H1 (cell line): ENCODE measurements at regions not wholly inside any gene's neighbourhood (a gene's known extent, or its start where the extent isn't known, plus 50 kb on each side); places are given as distances from the start of the nearest gene placed in this dataset.

Experiments
- CTCF ChIA-PET: fragments of 300-600 bp; sonication (Branson Sonifier 250); formaldehyde crosslinking; loops from one replicate; lab custom pipeline; 2021; ENCODE audit not compliant: partially characterized antibody; lab: Charles Lee
- POLR2A ChIA-PET: fragments of 300-600 bp; sonication (Branson Sonifier 250); formaldehyde crosslinking; loops from one replicate; lab custom pipeline; 2021; ENCODE audit warnings: inconsistent platforms; ENCODE audit not compliant: partially characterized antibody; lab: Charles Lee
- DNase-seq, 2 experiments: peaks; one replicate each; pipeline versions ENCODE4 v3.0.0 to v3.0.0-alpha.2; 2010 to 2022; ENCODE audit warnings: low spot score in 2 of 2, low read depth in 1 of 2, mixed read lengths in 1 of 2
- FAIRE-seq: peaks from 2 replicates; lab custom pipeline; 2011; peaks lifted over from hg19 to GRCh38; lab: Jason Lieb, UNC
- H2AFZ ChIP-seq: 2 replicates; pipeline ENCODE4 v1.8.1; 2012; ENCODE audit warnings: low read length, inconsistent platforms
- H2AK5ac ChIP-seq: 2 replicates; pipeline ENCODE4 v1.6.1; 2013; ENCODE audit warnings: low read depth, low read length
- H2BK120ac ChIP-seq: replicated peaks from 2 replicates; pipeline ENCODE3; 2013; ENCODE audit warnings: low read depth, low read length, inconsistent platforms
- H2BK12ac ChIP-seq: 2 replicates; pipeline ENCODE4 v1.6.1; 2013; ENCODE audit warnings: low read depth, low read length
- H2BK15ac ChIP-seq: 2 replicates; pipeline ENCODE4 v1.6.1; 2013; ENCODE audit warnings: low read length
- H2BK20ac ChIP-seq: 2 replicates; pipeline ENCODE4 v1.6.1; 2013; ENCODE audit warnings: low read length
- H2BK5ac ChIP-seq: 2 replicates; pipeline ENCODE4 v1.6.1; 2013; ENCODE audit warnings: low read depth, low read length
- H3K14ac ChIP-seq: 2 replicates; pipeline ENCODE4 v1.6.1; 2013; ENCODE audit warnings: inconsistent platforms; ENCODE audit not compliant: insufficient read length
- H3K18ac ChIP-seq: 2 replicates; pipeline ENCODE4 v1.6.1; 2013; ENCODE audit warnings: low read length; ENCODE audit errors: extremely low read depth
- H3K23ac ChIP-seq: 2 replicates; pipeline ENCODE4 v1.6.1; 2013; ENCODE audit warnings: inconsistent platforms; ENCODE audit not compliant: insufficient read length
- H3K23me2 ChIP-seq: 2 replicates; pipeline ENCODE4 v1.6.1; 2013; ENCODE audit warnings: low read depth, low read length
- H3K27ac ChIP-seq: 2 replicates; pipeline ENCODE4 v1.6.1; 2011; ENCODE audit warnings: low read depth, low read length, inconsistent platforms
- H3K27me3 ChIP-seq, 4 experiments: replicated peaks in 1 of 4; 1 replicate in 1 of 4; 2 replicates in 3 of 4; pipeline versions ENCODE4 v1.6.1 to v1.8.1; 2011 to 2013; ENCODE audit warnings: low read length in 3 of 4, mild to moderate bottlenecking in 3 of 4, inconsistent platforms in 2 of 4, mixed read lengths in 2 of 4, moderate library complexity in 1 of 4; ENCODE audit not compliant: control insufficient read depth in 3 of 4, insufficient read depth in 3 of 4; ENCODE audit errors: extremely low read depth in 1 of 4
- H3K36me3 ChIP-seq, 4 experiments: 2 replicates each; pipeline versions ENCODE4 v1.6.1 to v1.8.1; 2011 to 2013; ENCODE audit warnings: mild to moderate bottlenecking in 4 of 4, low read length in 3 of 4, moderate library complexity in 2 of 4, control low read depth in 1 of 4, inconsistent platforms in 1 of 4; ENCODE audit not compliant: insufficient read depth in 4 of 4, control insufficient read depth in 2 of 4
- H3K4ac ChIP-seq: replicated peaks from 2 replicates; pipeline ENCODE3; 2013; ENCODE audit warnings: low read length, low read depth, mixed read lengths, inconsistent platforms; ENCODE audit not compliant: insufficient read length
- H3K4me1 ChIP-seq, 4 experiments: replicated peaks in 1 of 4; 1 replicate in 1 of 4; 2 replicates in 3 of 4; pipeline versions ENCODE4 v1.6.1 to v1.8.1; 2011 to 2013; ENCODE audit warnings: low read length in 3 of 4, inconsistent platforms in 2 of 4, mixed read lengths in 1 of 4; ENCODE audit not compliant: insufficient read depth in 4 of 4, control insufficient read depth in 3 of 4
- H3K4me2 ChIP-seq, 2 experiments: 2 replicates each; pipeline versions ENCODE4 v1.6.1 to v1.8.1; 2011 to 2013; ENCODE audit warnings: low read depth in 2 of 2, low read length in 2 of 2, control low read depth in 1 of 2, inconsistent platforms in 1 of 2, mild to moderate bottlenecking in 1 of 2; ENCODE audit not compliant: insufficient read depth in 1 of 2
- H3K4me3 ChIP-seq, 4 experiments: fragments of 200-600, 300-600 bp in 1 of 4; sonication (generic), shearing (Covaris generic), sonication (Bioruptor Twin) in 1 of 4; 2 replicates each; pipeline versions ENCODE4 v1.5.1 to v1.8.1; 2011 to 2016; ENCODE audit warnings: low read length in 4 of 4, low read depth in 3 of 4, control low read depth in 2 of 4, inconsistent platforms in 2 of 4, mild to moderate bottlenecking in 2 of 4, mixed read lengths in 1 of 4, moderate library complexity in 1 of 4; ENCODE audit not compliant: insufficient read depth in 2 of 4; ENCODE audit errors: extremely low read depth in 1 of 4
- H3K56ac ChIP-seq: replicated peaks from 2 replicates; pipeline ENCODE3; 2013; ENCODE audit warnings: low read depth, mild to moderate bottlenecking, mixed read lengths, low read length, inconsistent platforms; ENCODE audit not compliant: insufficient read length
- H3K79me1 ChIP-seq: 2 replicates; pipeline ENCODE4 v1.6.1; 2013; ENCODE audit warnings: low read depth, low read length, control low read depth
- H3K79me2 ChIP-seq, 2 experiments: 2 replicates each; pipeline versions ENCODE4 v1.6.1 to v1.8.1; 2012 to 2013; ENCODE audit warnings: low read length in 2 of 2, mild to moderate bottlenecking in 2 of 2, inconsistent platforms in 1 of 2; ENCODE audit not compliant: insufficient read depth in 2 of 2, control insufficient read depth in 1 of 2
- H3K9ac ChIP-seq, 4 experiments: replicated peaks in 1 of 4; 1 replicate in 1 of 4; 2 replicates in 3 of 4; pipeline versions ENCODE4 v1.6.1 to v1.8.1; 2011 to 2013; ENCODE audit warnings: low read depth in 3 of 4, low read length in 3 of 4, control low read depth in 2 of 4, mild to moderate bottlenecking in 2 of 4, moderate library complexity in 2 of 4, inconsistent platforms in 1 of 4; ENCODE audit errors: extremely low read depth in 1 of 4
- H3K9me3 ChIP-seq, 2 experiments: 2 replicates each; pipeline versions ENCODE4 v1.6.1 to v1.8.1; 2012 to 2013; ENCODE audit warnings: mild to moderate bottlenecking in 2 of 2, moderate library complexity in 2 of 2, control low read depth in 1 of 2, inconsistent platforms in 1 of 2, low read depth in 1 of 2, low read length in 1 of 2, mixed read lengths in 1 of 2; ENCODE audit not compliant: insufficient read depth in 2 of 2
- H4K20me1 ChIP-seq, 2 experiments: replicated peaks in 1 of 2; 2 replicates each; pipeline versions ENCODE3 to v1.8.1; 2011 to 2013; ENCODE audit warnings: inconsistent platforms in 2 of 2, low read length in 2 of 2, mild to moderate bottlenecking in 1 of 2; ENCODE audit not compliant: insufficient read depth in 2 of 2, control insufficient read depth in 1 of 2
- H4K5ac ChIP-seq: 2 replicates; pipeline ENCODE4 v1.6.1; 2013; ENCODE audit warnings: low read length, low read depth, mixed read lengths, inconsistent platforms; ENCODE audit not compliant: insufficient read length
- H4K8ac ChIP-seq: 2 replicates; pipeline ENCODE4 v1.8.0; 2013; ENCODE audit warnings: mild to moderate bottlenecking, moderate library complexity, low read length, inconsistent platforms; ENCODE audit not compliant: insufficient read depth; ENCODE audit errors: extremely low read depth
- H4K91ac ChIP-seq: replicated peaks from 2 replicates; pipeline ENCODE3; 2013; ENCODE audit warnings: low read length, mixed read lengths, inconsistent platforms; ENCODE audit not compliant: insufficient read length
- ASH2L ChIP-seq: fragments of 200-600, 300-600 bp; sonication (generic); IDR thresholded peaks from one replicate; pipeline ENCODE4 v1.7.1; 2017; ENCODE audit warnings: low read length
- CREB1 ChIP-seq: IDR thresholded peaks from 2 replicates; pipeline ENCODE4 v1.6.1; 2012; ENCODE audit warnings: inconsistent platforms
- GTF2F1 ChIP-seq: IDR thresholded peaks from 2 replicates; pipeline ENCODE4 v1.6.1; 2012; ENCODE audit warnings: low read depth, low read length, improper control_type of control experiment, borderline replicate concordance
- HDAC2 ChIP-seq, 2 experiments: fragments of 300-600 bp in 1 of 2; sonication (generic) in 1 of 2; IDR thresholded peaks; 2 replicates each; pipeline ENCODE4 v1.6.1; 2011 to 2012; ENCODE audit warnings: low read depth in 2 of 2, low read length in 2 of 2, mild to moderate bottlenecking in 2 of 2, moderate library complexity in 2 of 2, borderline replicate concordance in 1 of 2, inconsistent platforms in 1 of 2
- NANOG ChIP-seq: IDR thresholded peaks from 2 replicates; pipeline ENCODE4 v1.6.1; 2011; ENCODE audit warnings: low read length, low read depth, mild to moderate bottlenecking, inconsistent platforms; ENCODE audit not compliant: insufficient read depth, poor library complexity, severe bottlenecking
- POU5F1 ChIP-seq: IDR thresholded peaks from 2 replicates; pipeline ENCODE4 v1.6.1; 2011; ENCODE audit warnings: low read depth, mild to moderate bottlenecking, low read length, moderate library complexity
- RNF2 ChIP-seq: fragments of 200-900, 300-1000 bp; sonication (generic); IDR thresholded peaks from 2 replicates; pipeline ENCODE4 v1.7.1; 2016; ENCODE audit warnings: borderline replicate concordance, low read depth, mild to moderate bottlenecking, antibody characterized with exemption, low read length; ENCODE audit not compliant: poor library complexity, severe bottlenecking; ENCODE audit errors: missing control alignments
- SIX5 ChIP-seq: IDR thresholded peaks from 2 replicates; pipeline ENCODE4 v1.6.1; 2011; ENCODE audit warnings: mild to moderate bottlenecking, low read depth, low read length
- SUZ12 ChIP-seq: fragments of 200-600 bp; sonication (generic); IDR thresholded peaks from 2 replicates; pipeline ENCODE4 v1.6.1; 2012; ENCODE audit warnings: mild to moderate bottlenecking, inconsistent platforms, low read length, moderate library complexity, mixed read lengths
- USF2 ChIP-seq: IDR thresholded peaks from 2 replicates; pipeline ENCODE4 v1.6.1; 2011; ENCODE audit warnings: low read length, improper control_type of control experiment
- WGBS, 2 experiments: shearing (Covaris generic) in 1 of 2; methylation state at CpG; one replicate each; pipeline versions ENCODE4 v1.1.6 to v1.1.7; 2013 to 2015; ENCODE audit warnings: low lambda C conversion rate in 2 of 2, mixed read lengths in 2 of 2, inconsistent platforms in 1 of 2, low coverage in 1 of 2, missing lambda C conversion rate in 1 of 2; ENCODE audit not compliant: insufficient replicate concordance in 2 of 2, insufficient coverage in 1 of 2, insufficient read length in 1 of 2; ENCODE audit errors: extremely low coverage in 1 of 2, missing lambda C conversion rate in 1 of 2; 5-methylcytosine and 5-hydroxymethylcytosine counted together
- TF ChIP-seq, protein P1 (sequence below): IDR thresholded peaks from 2 replicates; pipeline ENCODE4 v1.6.1; 2012; ENCODE audit warnings: low read length, inconsistent platforms

- Histone ChIP-seq H3K36me3 (no peaks in the 10 kb centered on the region), H3K4me1 (peaks cover 0 to 5% (median 1%) of the 10 kb centered on the region in 4 experiments; a peak in 1 of 7 replicates), H4K8ac (no peak overlapping the region), H2BK15ac (no peak overlapping the region), H4K5ac (no peak overlapping the region), H3K23me2 (no peaks in the 10 kb centered on the region), H2AK5ac (no peak overlapping the region), H3K14ac (no peak overlapping the region), H2BK5ac (no peak overlapping the region), H3K79me1 (no peaks in the 10 kb centered on the region), H3K9ac (no peak overlapping the region), H3K4ac (no peak overlapping the region), H3K23ac (no peak overlapping the region), H3K79me2 (no peaks in the 10 kb centered on the region), H2BK12ac (no peak overlapping the region), H2BK20ac (no peak overlapping the region), H4K91ac (no peak overlapping the region), H3K4me3 (no peak overlapping the region), H3K18ac (no peak overlapping the region; the same call in 1 of the 2 replicates), H4K20me1 (no peaks in the 10 kb centered on the region), H3K56ac (no peak overlapping the region), H3K4me2 (no peak overlapping the region), H2AFZ (no peak overlapping the region), H3K27me3 (no peaks in the 10 kb centered on the region), H3K27ac (no peak overlapping the region), H2BK120ac (no peak overlapping the region), H3K9me3 (no peaks in the 10 kb centered on the region)
- FAIRE-seq (no peak), DNase-seq (no peak)
- 87% methylated on average over 4 of the region's 4 CpGs; no CpG with 5 or more reads in 1 of the 2 experiments for WGBS, 2 experiments
- ChIA-PET POLR2A (no interaction called here), CTCF (no interaction called here)
- TF ChIP-seq NANOG: no peak
- no peak for TF ChIP-seq GTF2F1
- no peak for TF ChIP-seq USF2
- no peak for TF ChIP-seq POU5F1
- no peak for TF ChIP-seq SIX5
- no peak for TF ChIP-seq HDAC2 (IDR thresholded peaks at IDR 0.05; ENCODE audit: borderline replicate concordance in 1 of 2, low read depth in 2 of 2, low read length in 2 of 2)
- TF ChIP-seq ASH2L: no peak
- TF ChIP-seq RNF2: no peak
- TF ChIP-seq CREB1: no peak
- TF ChIP-seq, protein P1, sequence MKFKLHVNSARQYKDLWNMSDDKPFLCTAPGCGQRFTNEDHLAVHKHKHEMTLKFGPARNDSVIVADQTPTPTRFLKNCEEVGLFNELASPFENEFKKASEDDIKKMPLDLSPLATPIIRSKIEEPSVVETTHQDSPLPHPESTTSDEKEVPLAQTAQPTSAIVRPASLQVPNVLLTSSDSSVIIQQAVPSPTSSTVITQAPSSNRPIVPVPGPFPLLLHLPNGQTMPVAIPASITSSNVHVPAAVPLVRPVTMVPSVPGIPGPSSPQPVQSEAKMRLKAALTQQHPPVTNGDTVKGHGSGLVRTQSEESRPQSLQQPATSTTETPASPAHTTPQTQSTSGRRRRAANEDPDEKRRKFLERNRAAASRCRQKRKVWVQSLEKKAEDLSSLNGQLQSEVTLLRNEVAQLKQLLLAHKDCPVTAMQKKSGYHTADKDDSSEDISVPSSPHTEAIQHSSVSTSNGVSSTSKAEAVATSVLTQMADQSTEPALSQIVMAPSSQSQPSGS: no peak
- no peak for TF ChIP-seq SUZ12
These were observed 645.4 kb downstream of the BCOR start for GRCh38 chrX:39452401-39452800.
